Stomach smooth muscle (tissue), 2 donors: ENCODE measurements at regions not wholly inside any gene's neighbourhood (a gene's known extent, or its start where the extent isn't known, plus 50 kb on each side); places are given as distances from the start of the nearest gene placed in this dataset.

Experiments used
- H3K27ac ChIP-seq: one replicate; pipeline ENCODE4 v1.7.0; 2013; ENCODE audit warnings: mild to moderate bottlenecking, low read length, inconsistent platforms
- H3K27me3 ChIP-seq, 2 donors: one replicate each; pipeline ENCODE4 v1.7.0; 2013; ENCODE audit warnings: low read length in 2 of 2; ENCODE audit not compliant: insufficient read depth in 2 of 2, control insufficient read depth in 1 of 2
- H3K36me3 ChIP-seq, 2 donors: one replicate each; pipeline ENCODE4 v1.7.0; 2013; ENCODE audit warnings: low read length in 2 of 2; ENCODE audit not compliant: control insufficient read depth in 2 of 2, insufficient read depth in 2 of 2
- H3K4me1 ChIP-seq: one replicate; pipeline ENCODE4 v1.7.0; 2013; ENCODE audit warnings: low read length; ENCODE audit not compliant: control insufficient read depth, insufficient read depth
- H3K4me3 ChIP-seq, 2 donors: one replicate each; pipeline ENCODE4 v1.7.0; 2013; ENCODE audit warnings: low read length in 2 of 2
- H3K9ac ChIP-seq, 2 donors: one replicate each; pipeline ENCODE4 v1.7.0; 2013; ENCODE audit warnings: low read length in 2 of 2, mild to moderate bottlenecking in 1 of 2
- H3K9me3 ChIP-seq, 2 donors: one replicate each; pipeline ENCODE4 v1.7.0; 2013; ENCODE audit warnings: low read length in 2 of 2; ENCODE audit not compliant: control insufficient read depth in 2 of 2
- donor health status: healthy.
- donor health status: Pancreatic carcinoma.

GRCh38 chrY:19354857-19355173 lies 389.7 kb downstream of the KDM5D start:
- H3K4me3 ChIP-seq, result no peak overlapping the region
- H3K4me1 ChIP-seq, result no peaks in the 10 kb centered on the region
- H3K27ac ChIP-seq, result no peak overlapping the region
- no peak overlapping the region for H3K9ac ChIP-seq
- no peaks in the 10 kb centered on the region for H3K9me3 ChIP-seq
- no peaks in the 10 kb centered on the region for H3K36me3 ChIP-seq
- H3K27me3 ChIP-seq, result no peaks in the 10 kb centered on the region

DNA sequence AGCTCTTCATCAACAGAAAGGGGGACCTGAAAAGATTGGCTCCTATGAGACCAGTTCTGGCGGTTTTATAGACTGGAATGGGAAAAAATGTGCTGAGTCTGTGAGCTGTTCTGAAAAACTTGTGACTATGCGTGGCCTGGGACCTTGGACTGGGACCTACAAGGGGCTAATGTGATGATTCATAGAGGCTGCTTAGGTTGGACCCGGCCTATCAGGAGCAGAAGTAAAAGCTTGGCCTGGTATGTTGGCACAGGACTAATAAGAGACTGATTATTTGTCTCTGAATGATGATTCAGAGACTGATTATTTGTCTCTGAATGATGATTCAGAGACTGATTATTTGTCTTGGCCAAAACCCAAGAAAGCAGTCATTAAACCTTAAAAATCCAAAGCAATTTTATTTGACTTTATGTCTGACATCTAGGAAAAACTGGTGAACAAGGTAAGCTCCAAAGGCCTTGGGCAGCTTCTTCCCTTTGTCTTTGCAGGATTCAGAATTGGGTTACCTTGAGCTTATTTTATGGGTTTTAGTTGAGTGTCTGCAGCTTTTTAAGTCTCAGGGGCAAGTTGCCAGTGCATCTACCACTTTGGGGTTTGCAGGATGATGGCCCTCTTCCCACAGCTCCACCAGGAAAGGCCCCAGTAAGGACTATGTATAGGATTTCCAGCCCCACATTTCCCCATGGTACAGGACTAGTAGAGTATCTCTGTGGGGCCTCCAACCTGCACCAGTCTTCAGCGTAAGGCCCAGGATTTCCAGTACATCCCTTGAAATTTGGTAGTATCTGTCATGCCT lies 390.3 kb downstream of the KDM5D start:
- no peaks in the 10 kb centered on the region for H3K27me3 ChIP-seq
- H3K4me1 ChIP-seq, result no peaks in the 10 kb centered on the region
- no peaks in the 10 kb centered on the region for H3K9me3 ChIP-seq
- H3K9ac ChIP-seq, result no peak overlapping the region
- no peak overlapping the region for H3K4me3 ChIP-seq
- H3K36me3 ChIP-seq, result no peaks in the 10 kb centered on the region
- no peak overlapping the region for H3K27ac ChIP-seq

- Histone ChIP-seq H3K4me3 (no peak overlapping the region), H3K9ac (no peak overlapping the region), H3K36me3 (no peaks in the 10 kb centered on the region), H3K9me3 (no peaks in the 10 kb centered on the region), H3K27me3 (no peaks in the 10 kb centered on the region), H3K4me1 (no peaks in the 10 kb centered on the region), H3K27ac (no peak overlapping the region)
These were observed 392.9 kb downstream of the KDM5D start for GRCh38 chrY:19351616-19352015.

DNA sequence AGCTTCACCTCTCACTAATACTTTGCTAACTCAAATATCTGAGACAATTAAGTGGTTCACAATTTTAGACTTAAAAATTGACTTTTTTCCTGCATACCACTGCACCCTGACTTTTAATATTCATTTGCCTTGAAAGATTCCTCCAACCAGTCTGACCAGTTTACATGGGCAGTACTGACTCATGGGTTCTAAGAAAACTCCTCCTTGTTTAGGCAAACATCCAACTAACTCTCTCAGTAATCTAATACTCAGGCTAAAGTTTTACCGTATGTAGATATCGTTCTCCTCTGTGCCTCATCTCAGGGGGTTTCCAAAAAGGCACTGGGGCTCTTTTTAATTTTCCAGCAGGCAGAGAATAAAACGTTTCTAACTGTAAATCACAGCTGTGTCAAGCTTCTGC lies 422.8 kb downstream of the KDM5D start:
- Histone ChIP-seq H3K4me3 (no peak overlapping the region), H3K27me3 (no peaks in the 10 kb centered on the region), H3K9ac (no peak overlapping the region), H3K36me3 (no peaks in the 10 kb centered on the region), H3K9me3 (no peaks in the 10 kb centered on the region), H3K4me1 (no peaks in the 10 kb centered on the region), H3K27ac (no peak overlapping the region)

- Histone ChIP-seq H3K9me3 (no peaks in the 10 kb centered on the region), H3K36me3 (no peaks in the 10 kb centered on the region), H3K27me3 (no peaks in the 10 kb centered on the region), H3K27ac (no peak overlapping the region), H3K4me3 (no peak overlapping the region), H3K9ac (no peak overlapping the region), H3K4me1 (no peaks in the 10 kb centered on the region)
These were observed 425.4 kb downstream of the KDM5D start for GRCh38 chrY:19319135-19319534.

GRCh38 chrY:19317271-19317987 lies 427.1 kb downstream of the KDM5D start:
- Histone ChIP-seq H3K27me3 (no peaks in the 10 kb centered on the region), H3K36me3 (no peaks in the 10 kb centered on the region), H3K4me3 (no peak overlapping the region), H3K27ac (no peak overlapping the region), H3K9me3 (no peaks in the 10 kb centered on the region), H3K4me1 (no peaks in the 10 kb centered on the region), H3K9ac (no peak overlapping the region)

- no peak overlapping the region for H3K4me3 ChIP-seq
These were observed 436.9 kb downstream of the KDM5D start for GRCh38 chrY:19307627-19308026.

DNA sequence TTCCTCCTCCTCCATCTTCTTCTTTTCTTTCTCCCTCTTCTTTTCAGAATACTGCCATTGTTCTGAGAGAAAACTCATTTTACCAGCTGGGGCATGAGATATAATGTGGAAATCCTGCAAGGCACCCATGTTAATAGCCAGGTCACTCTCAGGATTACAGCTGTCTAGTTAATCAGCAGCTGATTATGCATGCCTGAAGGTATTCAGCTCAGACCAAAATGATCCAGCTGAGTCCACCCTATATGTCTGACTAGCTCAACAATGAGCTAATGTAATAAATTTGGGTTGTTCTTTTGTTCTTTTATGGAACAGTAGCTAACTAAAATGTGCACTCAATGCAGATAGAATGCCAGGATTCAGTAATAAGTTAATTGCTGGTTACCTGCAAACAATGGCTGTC lies 441.4 kb downstream of the KDM5D start:
- H3K4me3 ChIP-seq, result no peak overlapping the region
- no peaks in the 10 kb centered on the region for H3K4me1 ChIP-seq
- H3K27ac ChIP-seq, result no peak overlapping the region

More at GRCh38 chrY:19307627-19308026, 436.9 kb downstream of the KDM5D start:
- Histone ChIP-seq H3K9ac (no peak overlapping the region), H3K4me1 (no peaks in the 10 kb centered on the region), H3K9me3 (no peaks in the 10 kb centered on the region), H3K36me3 (no peaks in the 10 kb centered on the region), H3K27ac (no peak overlapping the region), H3K27me3 (no peaks in the 10 kb centered on the region)

DNA sequence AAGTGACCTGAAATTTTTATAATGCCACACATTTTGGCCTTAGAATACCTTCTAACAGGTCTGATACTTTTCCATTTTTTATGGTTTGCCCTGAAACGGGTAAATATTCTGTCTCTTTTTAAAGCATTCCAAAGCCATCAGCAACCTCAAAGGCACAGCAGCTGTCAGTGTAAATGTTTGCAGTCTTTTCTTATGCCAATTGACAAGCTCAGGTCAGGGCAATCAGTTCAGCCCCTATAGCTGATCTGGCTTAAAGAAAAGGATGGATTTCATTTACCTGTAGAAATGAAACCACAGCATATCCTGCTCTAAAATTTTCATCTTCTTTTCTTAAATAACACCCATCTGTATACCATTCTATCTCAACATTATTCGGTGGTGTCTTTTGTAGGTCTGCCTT lies 453.6 kb downstream of the KDM5D start:
- H3K4me3 ChIP-seq, result no peak overlapping the region
- H3K9ac ChIP-seq, result no peak overlapping the region
- H3K4me1 ChIP-seq, result no peaks in the 10 kb centered on the region
- H3K9me3 ChIP-seq, result no peaks in the 10 kb centered on the region
- H3K27me3 ChIP-seq, result no peaks in the 10 kb centered on the region
- no peaks in the 10 kb centered on the region for H3K36me3 ChIP-seq
- no peak overlapping the region for H3K27ac ChIP-seq

More for the DNA sequence above, 441.4 kb downstream of the KDM5D start:
- H3K9me3 ChIP-seq, result peaks cover 0 to 3% of the 10 kb centered on the region in 2 donors
- H3K9ac ChIP-seq, result no peak overlapping the region
- H3K36me3 ChIP-seq, result no peaks in the 10 kb centered on the region
- H3K27me3 ChIP-seq, result no peaks in the 10 kb centered on the region

DNA sequence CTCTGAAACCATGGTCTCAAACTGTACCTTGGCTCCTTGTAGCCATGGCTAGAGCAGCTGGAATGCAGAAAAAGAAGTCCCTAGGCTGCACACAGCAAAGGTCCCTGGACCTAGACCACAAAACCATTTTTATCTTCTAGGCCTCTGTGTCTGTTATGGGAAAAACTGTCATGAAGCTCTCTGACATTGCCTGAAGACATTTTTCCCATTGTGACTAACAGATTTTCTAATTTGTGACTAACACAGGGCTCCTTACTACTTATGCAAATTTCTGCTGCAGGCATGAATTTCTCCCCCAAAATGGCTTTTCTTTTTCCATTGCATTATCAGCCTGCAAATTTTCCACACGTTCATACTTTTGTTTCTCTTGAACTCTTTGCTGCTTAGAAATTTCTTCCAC lies 470.4 kb downstream of the KDM5D start:
- H3K9ac ChIP-seq, result no peak overlapping the region
- no peaks in the 10 kb centered on the region for H3K27me3 ChIP-seq
- no peaks in the 10 kb centered on the region for H3K36me3 ChIP-seq
- H3K4me3 ChIP-seq, result no peak overlapping the region
- no peak overlapping the region for H3K27ac ChIP-seq
- no peaks in the 10 kb centered on the region for H3K9me3 ChIP-seq
- H3K4me1 ChIP-seq, result no peaks in the 10 kb centered on the region

DNA sequence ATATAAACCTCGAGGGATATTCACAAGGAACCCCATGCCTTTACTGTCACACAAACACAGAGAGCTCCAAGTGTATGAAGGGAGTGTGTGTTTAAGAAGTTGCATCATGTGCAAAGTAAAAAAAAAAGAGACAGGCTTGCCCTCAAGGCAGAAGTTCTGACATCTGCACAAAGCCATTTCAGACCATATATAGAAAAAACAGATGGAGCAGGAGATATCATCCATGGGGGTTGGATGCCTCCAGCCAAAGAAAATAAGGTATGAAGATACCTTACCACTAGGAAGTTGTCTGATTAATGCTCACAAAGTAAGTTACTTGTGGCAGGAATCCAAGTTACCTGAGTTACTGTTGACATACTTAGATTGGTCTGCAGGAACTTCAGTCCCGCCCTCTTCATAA lies 476.2 kb downstream of the KDM5D start:
- no peak overlapping the region for H3K4me3 ChIP-seq
- no peaks in the 10 kb centered on the region for H3K27me3 ChIP-seq
- H3K9ac ChIP-seq, result no peak overlapping the region
- H3K9me3 ChIP-seq, result no peaks in the 10 kb centered on the region
- H3K27ac ChIP-seq, result no peak overlapping the region
- no peaks in the 10 kb centered on the region for H3K36me3 ChIP-seq
- H3K4me1 ChIP-seq, result no peaks in the 10 kb centered on the region
